IgD-negative memory B cell (primary cell): ENCODE measurements at regions not wholly inside any gene's neighbourhood (a gene's known extent, or its start where the extent isn't known, plus 50 kb on each side); places are given as distances from the start of the nearest gene placed in this dataset.
"Not testable (repeated sequence)": the region's sequence is repeated elsewhere in the genome, so short reads cannot be mapped to it uniquely, and the experiment has no call there.

Experiments used
- H3K27ac Mint-ChIP-seq, 3 donors: one replicate each; pipeline ENCODE4 v1.8.0; 2020 to 2022; ENCODE audit warnings: mild to moderate bottlenecking in 3 of 3, mixed read lengths in 3 of 3, moderate library complexity in 1 of 3
- H3K27me3 Mint-ChIP-seq: one replicate; pipeline ENCODE4 v1.8.0; 2021; ENCODE audit warnings: mixed read lengths
- H3K36me3 Mint-ChIP-seq: one replicate; pipeline ENCODE4 v1.8.0; 2020; ENCODE audit warnings: mild to moderate bottlenecking, mixed read lengths
- H3K4me1 Mint-ChIP-seq, 3 donors: one replicate each; pipeline ENCODE4 v1.8.0; 2020 to 2022; ENCODE audit warnings: mixed read lengths in 3 of 3, mild to moderate bottlenecking in 1 of 3
- H3K4me3 Mint-ChIP-seq, 4 donors: one replicate each; pipeline ENCODE4 v1.8.0; 2020 to 2022; ENCODE audit warnings: mild to moderate bottlenecking in 4 of 4, mixed read lengths in 4 of 4, moderate library complexity in 3 of 4
- H3K9me3 Mint-ChIP-seq, 3 donors: one replicate each; pipeline ENCODE4 v1.8.0; 2020 to 2021; ENCODE audit warnings: mixed read lengths in 3 of 3, mild to moderate bottlenecking in 1 of 3

- no peak overlapping the region for H3K4me3 Mint-ChIP-seq
- H3K36me3 Mint-ChIP-seq, result no peaks in the 10 kb centered on the region
- peaks cover 4 to 9% (median 4%) of the 10 kb centered on the region in 3 donors for H3K9me3 Mint-ChIP-seq
- H3K4me1 Mint-ChIP-seq, result no peaks in the 10 kb centered on the region
- H3K27ac Mint-ChIP-seq, result no peak overlapping the region
- H3K27me3 Mint-ChIP-seq, result no peaks in the 10 kb centered on the region
Measured at GRCh38 chr7:23887660-23888059, 177.6 kb downstream of the STK31 start.

- H3K36me3 Mint-ChIP-seq, result no peaks in the 10 kb centered on the region
- peaks cover 6% of the 10 kb centered on the region for H3K27me3 Mint-ChIP-seq
- H3K4me3 Mint-ChIP-seq, result no peak overlapping the region
- H3K9me3 Mint-ChIP-seq, result peaks cover 4 to 9% (median 4%) of the 10 kb centered on the region in 3 donors
- H3K4me1 Mint-ChIP-seq, result peaks cover 0 to 1% (median 0%) of the 10 kb centered on the region in 3 donors
- H3K27ac Mint-ChIP-seq, result no peak overlapping the region
Measured at GRCh38 chr7:23888958-23889357, 178.9 kb downstream of the STK31 start.

DNA sequence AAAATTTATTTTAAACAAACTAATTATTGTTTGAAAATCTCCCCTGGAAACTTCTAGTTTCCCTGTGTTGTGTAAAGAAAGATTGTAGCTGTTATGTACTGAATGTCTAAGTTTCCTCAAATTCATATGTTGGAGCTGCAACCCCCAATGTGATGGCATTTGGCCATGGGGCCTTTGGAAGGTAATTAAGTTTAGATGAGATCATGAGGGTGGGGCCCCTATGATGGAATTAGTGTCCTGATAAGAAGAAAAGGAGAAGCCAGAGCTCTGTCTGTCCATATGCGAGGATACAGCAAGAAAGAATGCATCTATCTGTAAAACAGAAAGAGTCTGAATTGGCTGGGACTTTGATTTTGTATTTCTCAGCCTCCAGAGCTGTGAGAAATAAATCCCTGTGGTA lies 179.5 kb downstream of the STK31 start:
- Mint-ChIP-seq H3K27ac (no peak overlapping the region), H3K4me1 (peaks cover 0 to 2% (median 0%) of the 10 kb centered on the region in 3 donors), H3K9me3 (peaks cover 4 to 9% (median 4%) of the 10 kb centered on the region in 3 donors), H3K27me3 (peaks cover 6% of the 10 kb centered on the region), H3K36me3 (no peaks in the 10 kb centered on the region), H3K4me3 (no peak overlapping the region)

GRCh38 chr7:23892019-23892418 lies 182.0 kb downstream of the STK31 start:
- Mint-ChIP-seq H3K9me3 (peaks cover 2 to 9% (median 4%) of the 10 kb centered on the region in 3 donors), H3K36me3 (no peaks in the 10 kb centered on the region), H3K27ac (no peak overlapping the region), H3K4me3 (no peak overlapping the region), H3K4me1 (peaks cover 0 to 2% (median 0%) of the 10 kb centered on the region in 3 donors), H3K27me3 (peaks cover 14% of the 10 kb centered on the region)

DNA sequence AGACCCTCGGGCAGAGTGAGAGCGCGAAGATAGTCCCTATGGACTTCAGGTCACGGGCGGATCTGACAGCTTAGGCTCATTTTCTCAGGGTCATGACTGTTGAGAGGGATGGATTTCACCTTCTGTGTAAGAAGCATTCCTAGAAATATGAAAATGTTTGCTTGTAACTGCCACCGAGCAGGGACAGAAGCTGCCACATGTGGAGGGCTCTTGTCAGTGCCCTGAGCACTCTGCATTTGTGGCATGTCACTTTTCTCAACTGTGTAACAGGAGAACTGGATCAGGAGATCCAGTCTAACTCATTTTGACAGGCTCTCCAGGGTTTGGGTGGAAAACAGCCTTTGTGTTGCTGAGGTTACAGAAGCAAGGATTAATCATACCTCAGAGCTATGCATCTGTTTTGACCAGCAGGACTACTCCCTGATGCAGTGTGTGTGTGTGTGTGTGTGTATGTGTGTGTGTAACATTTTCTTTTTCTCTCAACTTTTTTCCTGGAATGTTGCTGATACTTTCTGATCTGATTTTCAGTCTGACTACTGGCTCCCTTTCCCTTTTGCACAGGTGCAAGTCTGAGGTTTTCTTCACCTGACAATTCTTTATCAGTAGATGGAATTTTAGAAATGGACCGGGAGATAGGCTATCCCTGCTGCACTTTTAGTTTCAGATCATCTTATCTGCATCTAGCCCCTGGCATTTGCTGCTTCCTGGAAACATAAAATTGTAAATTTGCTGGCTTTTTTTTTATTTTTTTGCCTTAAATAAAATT lies 183.3 kb downstream of the STK31 start:
- Mint-ChIP-seq H3K9me3 (peaks cover 2 to 9% (median 4%) of the 10 kb centered on the region in 3 donors), H3K27me3 (peaks cover 14% of the 10 kb centered on the region), H3K4me1 (peaks cover 0 to 2% (median 0%) of the 10 kb centered on the region in 3 donors), H3K4me3 (peak overlapping the region in 1 of 4 donors; percentile 33), H3K27ac (no peak overlapping the region), H3K36me3 (no peaks in the 10 kb centered on the region)

- H3K36me3 Mint-ChIP-seq, result no peaks in the 10 kb centered on the region
- H3K27me3 Mint-ChIP-seq, result peaks cover 14% of the 10 kb centered on the region
- no peak overlapping the region for H3K27ac Mint-ChIP-seq
- peaks cover 0 to 2% (median 0%) of the 10 kb centered on the region in 3 donors for H3K4me1 Mint-ChIP-seq
- peak overlapping the region in 1 of 4 donors; percentile 18 for H3K4me3 Mint-ChIP-seq
- peaks cover 2 to 9% (median 4%) of the 10 kb centered on the region in 3 donors for H3K9me3 Mint-ChIP-seq
Measured at GRCh38 chr7:23893942-23894891, 184.2 kb downstream of the STK31 start.

GRCh38 chr7:23894892-23895569 lies 185.0 kb downstream of the STK31 start:
- peaks cover 0 to 2% (median 0%) of the 10 kb centered on the region in 3 donors for H3K4me1 Mint-ChIP-seq
- H3K27me3 Mint-ChIP-seq, result peaks cover 14% of the 10 kb centered on the region
- H3K9me3 Mint-ChIP-seq, result peaks cover 2% of the 10 kb centered on the region in 3 donors
- H3K36me3 Mint-ChIP-seq, result no peaks in the 10 kb centered on the region
- H3K27ac Mint-ChIP-seq, result no peak overlapping the region
- no peak overlapping the region for H3K4me3 Mint-ChIP-seq

DNA sequence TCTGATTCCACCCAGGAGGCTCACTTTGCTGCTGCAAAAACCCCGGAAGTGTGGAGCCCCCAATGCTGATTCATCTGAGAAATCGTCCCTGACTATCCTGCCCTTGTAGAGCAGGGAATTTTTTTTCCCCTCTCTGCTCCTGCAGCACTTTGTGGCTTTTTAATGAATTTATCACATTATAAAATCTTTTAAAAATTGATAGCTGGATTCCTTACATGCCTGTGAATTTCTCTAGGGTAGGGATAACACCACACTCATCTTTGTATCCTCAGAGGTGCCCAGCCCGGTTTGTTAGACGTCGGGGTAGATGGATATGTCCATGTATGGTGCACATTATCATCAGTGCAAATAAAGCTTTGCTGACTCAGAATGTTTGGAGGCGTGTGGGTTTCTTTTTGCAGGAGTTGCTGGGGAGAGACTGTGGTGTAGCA lies 185.7 kb downstream of the STK31 start:
- H3K27me3 Mint-ChIP-seq, result peaks cover 14% of the 10 kb centered on the region
- no peaks in the 10 kb centered on the region for H3K36me3 Mint-ChIP-seq
- H3K4me1 Mint-ChIP-seq, result peaks cover 0 to 2% (median 0%) of the 10 kb centered on the region in 3 donors
- no peaks in the 10 kb centered on the region for H3K9me3 Mint-ChIP-seq
- no peak overlapping the region for H3K4me3 Mint-ChIP-seq
- no peak overlapping the region for H3K27ac Mint-ChIP-seq

DNA sequence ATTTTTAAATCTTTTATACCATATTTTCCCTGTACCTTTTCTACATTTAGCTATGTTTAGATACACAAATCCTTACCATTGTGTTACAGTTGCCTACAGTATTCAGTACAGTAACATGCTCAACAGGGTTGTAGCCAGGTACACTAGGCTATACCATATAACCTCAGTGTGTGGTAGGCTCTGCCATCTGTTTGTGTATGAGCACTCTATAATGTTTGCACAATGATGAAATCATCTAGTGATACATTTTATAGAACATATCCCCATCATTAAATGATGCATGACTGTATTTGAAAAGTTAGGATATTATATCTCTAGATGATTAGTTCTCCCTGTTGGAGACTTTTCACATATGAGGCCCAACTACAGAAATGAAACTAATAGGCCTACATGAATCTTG lies 188.6 kb downstream of the STK31 start:
- H3K36me3 Mint-ChIP-seq, result peaks cover 2% of the 10 kb centered on the region
- peaks cover 10% of the 10 kb centered on the region for H3K27me3 Mint-ChIP-seq
- no peak overlapping the region for H3K4me3 Mint-ChIP-seq
- peaks cover 0 to 3% (median 2%) of the 10 kb centered on the region in 3 donors for H3K4me1 Mint-ChIP-seq
- H3K9me3 Mint-ChIP-seq, result no peaks in the 10 kb centered on the region
- no peak overlapping the region for H3K27ac Mint-ChIP-seq

DNA sequence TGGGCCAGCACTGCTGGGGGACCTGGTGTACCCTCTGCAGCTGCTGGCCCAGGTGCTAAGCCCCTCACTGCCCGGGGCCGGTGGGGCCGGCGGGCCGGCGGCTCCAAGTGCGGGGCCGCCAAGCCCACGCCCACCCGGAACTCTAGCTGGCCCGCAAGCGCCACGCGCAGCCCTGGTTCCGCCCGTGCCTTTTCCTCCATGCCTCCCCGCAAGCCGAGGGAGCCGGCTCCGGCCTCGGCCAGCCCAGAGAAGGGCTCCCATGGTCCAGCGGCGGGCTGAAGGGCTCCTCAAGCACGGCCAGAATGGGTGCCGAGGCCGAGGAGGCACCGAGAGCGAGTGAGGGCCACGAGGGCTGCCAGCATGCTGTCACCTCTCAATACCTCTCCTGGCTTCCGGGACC lies 194.9 kb downstream of the STK31 start:
- H3K4me3 Mint-ChIP-seq, H3K4me1 Mint-ChIP-seq, H3K27ac Mint-ChIP-seq, H3K27me3 Mint-ChIP-seq, H3K36me3 Mint-ChIP-seq, H3K9me3 Mint-ChIP-seq: not testable (repeated sequence)

GRCh38 chr7:23907012-23907411 lies 197.0 kb downstream of the STK31 start:
- H3K36me3 Mint-ChIP-seq, result peaks cover 2% of the 10 kb centered on the region
- peaks cover 0 to 4% (median 4%) of the 10 kb centered on the region in 3 donors for H3K9me3 Mint-ChIP-seq
- no peaks in the 10 kb centered on the region for H3K4me1 Mint-ChIP-seq

DNA sequence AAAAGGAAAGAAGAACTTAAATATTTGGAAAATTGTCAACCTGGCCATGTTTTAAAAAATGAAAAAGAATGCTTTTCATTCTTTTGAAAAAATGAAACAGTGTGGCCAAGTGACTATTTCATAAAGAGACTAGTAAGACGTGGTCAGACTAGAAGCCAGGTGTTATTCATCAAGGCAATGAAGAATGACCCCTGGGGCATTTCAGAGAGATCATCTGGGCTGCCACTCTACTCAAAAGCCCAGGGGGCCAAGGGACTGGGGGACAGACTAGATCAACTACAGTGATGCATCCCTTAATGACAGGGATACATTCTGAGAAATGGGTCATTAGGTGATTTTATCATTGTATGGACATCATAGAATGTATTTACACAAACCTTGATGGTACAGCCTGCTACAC lies 199.4 kb downstream of the STK31 start:
- Mint-ChIP-seq H3K4me1 (peaks cover 0 to 1% (median 0%) of the 10 kb centered on the region in 3 donors), H3K4me3 (no peak overlapping the region), H3K9me3 (peaks cover 0 to 12% (median 8%) of the 10 kb centered on the region in 3 donors), H3K36me3 (no peaks in the 10 kb centered on the region), H3K27me3 (peaks cover 3% of the 10 kb centered on the region), H3K27ac (no peak overlapping the region)

More at GRCh38 chr7:23907012-23907411, 197.0 kb downstream of the STK31 start:
- Mint-ChIP-seq H3K27ac (no peak overlapping the region), H3K27me3 (peaks cover 5% of the 10 kb centered on the region), H3K4me3 (no peak overlapping the region)

DNA sequence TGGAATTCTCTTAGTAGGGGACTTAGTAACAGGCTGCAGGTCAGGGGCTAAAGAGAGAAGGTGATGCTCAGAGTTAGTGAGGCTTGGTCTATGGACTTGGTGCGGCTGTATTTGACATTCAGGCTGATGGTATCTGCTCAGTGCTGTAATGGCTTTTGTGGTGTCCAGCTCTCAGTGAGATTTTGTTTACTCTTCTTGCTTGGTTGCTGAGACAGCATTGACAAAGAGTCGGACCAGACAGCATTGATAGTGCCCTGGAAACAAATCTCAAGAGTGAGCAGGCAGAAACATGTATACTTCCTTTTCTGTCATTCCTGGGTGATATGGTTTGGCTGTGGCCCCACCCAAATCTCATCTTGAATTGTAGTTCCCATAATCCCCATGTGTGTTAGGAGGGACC lies 202.0 kb downstream of the STK31 start:
- H3K36me3 Mint-ChIP-seq, result no peaks in the 10 kb centered on the region
- H3K9me3 Mint-ChIP-seq, result peaks cover 0 to 13% (median 12%) of the 10 kb centered on the region in 3 donors
- no peaks in the 10 kb centered on the region for H3K27me3 Mint-ChIP-seq
- peaks cover 0 to 1% (median 0%) of the 10 kb centered on the region in 3 donors for H3K4me1 Mint-ChIP-seq
- no peak overlapping the region for H3K27ac Mint-ChIP-seq
- no peak overlapping the region for H3K4me3 Mint-ChIP-seq

- Mint-ChIP-seq H3K27ac (no peak overlapping the region), H3K4me3 (no peak overlapping the region), H3K9me3 (peaks cover 0 to 15% (median 12%) of the 10 kb centered on the region in 3 donors), H3K36me3 (no peaks in the 10 kb centered on the region), H3K27me3 (peaks cover under 1% of the 10 kb centered on the region), H3K4me1 (peaks cover 0 to 1% (median 0%) of the 10 kb centered on the region in 3 donors)
Measured at GRCh38 chr7:23913016-23913415, 203.0 kb downstream of the STK31 start.
